ENCODE measurements at regions not wholly inside any gene's neighbourhood (a gene's known extent, or its start where the extent isn't known, plus 50 kb on each side); places are given as distances from the start of the nearest gene placed in this dataset.

DNA sequence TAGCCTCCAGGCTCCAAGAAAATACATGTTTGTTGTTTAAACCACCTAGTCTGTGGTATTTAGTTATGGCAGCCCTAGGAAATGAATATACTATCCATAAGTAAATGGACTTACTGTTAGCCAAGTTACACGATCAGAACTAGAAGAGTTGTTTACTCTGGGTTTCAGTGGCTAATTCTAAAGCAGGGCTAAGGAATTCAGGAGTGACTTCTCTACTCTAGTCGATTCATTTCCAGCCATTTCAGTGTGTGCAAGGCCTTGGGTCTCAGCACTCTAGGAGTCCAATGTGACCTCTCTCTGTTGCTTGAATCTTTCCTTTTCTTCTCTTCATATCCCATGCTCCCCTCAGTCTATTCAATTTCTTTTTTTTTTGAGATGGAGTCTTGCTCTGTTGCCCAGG lies 66.7 kb downstream of the BHLHE40 start:
- H3K36me3 ChIP-seq (ENCODE audit: insufficient read depth), result no peaks in the 10 kb centered on the region
- no peaks in the 10 kb centered on the region for H3K4me1 ChIP-seq (ENCODE audit: insufficient read depth)
- no peak for DNase-seq (ENCODE audit: low spot score)
- no peaks in the 10 kb centered on the region for H3F3A ChIP-seq (replicated peaks; ENCODE audit: low read depth)
- H3K36me3 Mint-ChIP-seq (ENCODE audit: low read depth), result no peaks in the 10 kb centered on the region
- H3K79me2 ChIP-seq (replicated peaks; ENCODE audit: insufficient read depth), result no peaks in the 10 kb centered on the region
- no peaks in the 10 kb centered on the region for H3K27me3 ChIP-seq (ENCODE audit: insufficient read depth)
- no peaks in the 10 kb centered on the region for H3K9me3 Mint-ChIP-seq
- H3K4me3 ChIP-seq, result no peak overlapping the region
- no peak overlapping the region for H3K4me2 ChIP-seq
- H3K9me2 ChIP-seq (ENCODE audit: insufficient read depth), result no peaks in the 10 kb centered on the region
- no peaks in the 10 kb centered on the region for H3K4me1 Mint-ChIP-seq
- no peaks in the 10 kb centered on the region for H3K27me3 Mint-ChIP-seq (ENCODE audit: insufficient read depth, low read depth, poor library complexity)
- no peak overlapping the region for H3K27ac ChIP-seq (ENCODE audit: low read depth)
- TF ChIP-seq NANOG (IDR thresholded peaks at IDR 0.05; ENCODE audit: borderline replicate concordance) (no peak), ZNF331 (CRISPR knock-in tag; IDR thresholded peaks at IDR 0.05; ENCODE audit: low read depth) (no peak), EZH2phosphoT487 (IDR thresholded peaks at IDR 0.05; ENCODE audit: unreplicated experiment) (no peak), STAT1 (IDR thresholded peaks at IDR 0.05; ENCODE audit: unreplicated experiment) (no peak), JUNB (IDR thresholded peaks at IDR 0.05; ENCODE audit: unreplicated experiment) (no peak), POLR2AphosphoS5 (IDR thresholded peaks at IDR 0.05; ENCODE audit: low read depth) (no peak), ZNF114 (CRISPR knock-in tag; IDR thresholded peaks at IDR 0.05) (no peak), CREB1 (CRISPR knock-in tag; IDR thresholded peaks at IDR 0.05; ENCODE audit: low read depth) (no peak), EZH2 (IDR thresholded peaks at IDR 0.05; ENCODE audit: low read depth, unreplicated experiment) (no peak)
- TF ChIP-seq, protein P1, sequence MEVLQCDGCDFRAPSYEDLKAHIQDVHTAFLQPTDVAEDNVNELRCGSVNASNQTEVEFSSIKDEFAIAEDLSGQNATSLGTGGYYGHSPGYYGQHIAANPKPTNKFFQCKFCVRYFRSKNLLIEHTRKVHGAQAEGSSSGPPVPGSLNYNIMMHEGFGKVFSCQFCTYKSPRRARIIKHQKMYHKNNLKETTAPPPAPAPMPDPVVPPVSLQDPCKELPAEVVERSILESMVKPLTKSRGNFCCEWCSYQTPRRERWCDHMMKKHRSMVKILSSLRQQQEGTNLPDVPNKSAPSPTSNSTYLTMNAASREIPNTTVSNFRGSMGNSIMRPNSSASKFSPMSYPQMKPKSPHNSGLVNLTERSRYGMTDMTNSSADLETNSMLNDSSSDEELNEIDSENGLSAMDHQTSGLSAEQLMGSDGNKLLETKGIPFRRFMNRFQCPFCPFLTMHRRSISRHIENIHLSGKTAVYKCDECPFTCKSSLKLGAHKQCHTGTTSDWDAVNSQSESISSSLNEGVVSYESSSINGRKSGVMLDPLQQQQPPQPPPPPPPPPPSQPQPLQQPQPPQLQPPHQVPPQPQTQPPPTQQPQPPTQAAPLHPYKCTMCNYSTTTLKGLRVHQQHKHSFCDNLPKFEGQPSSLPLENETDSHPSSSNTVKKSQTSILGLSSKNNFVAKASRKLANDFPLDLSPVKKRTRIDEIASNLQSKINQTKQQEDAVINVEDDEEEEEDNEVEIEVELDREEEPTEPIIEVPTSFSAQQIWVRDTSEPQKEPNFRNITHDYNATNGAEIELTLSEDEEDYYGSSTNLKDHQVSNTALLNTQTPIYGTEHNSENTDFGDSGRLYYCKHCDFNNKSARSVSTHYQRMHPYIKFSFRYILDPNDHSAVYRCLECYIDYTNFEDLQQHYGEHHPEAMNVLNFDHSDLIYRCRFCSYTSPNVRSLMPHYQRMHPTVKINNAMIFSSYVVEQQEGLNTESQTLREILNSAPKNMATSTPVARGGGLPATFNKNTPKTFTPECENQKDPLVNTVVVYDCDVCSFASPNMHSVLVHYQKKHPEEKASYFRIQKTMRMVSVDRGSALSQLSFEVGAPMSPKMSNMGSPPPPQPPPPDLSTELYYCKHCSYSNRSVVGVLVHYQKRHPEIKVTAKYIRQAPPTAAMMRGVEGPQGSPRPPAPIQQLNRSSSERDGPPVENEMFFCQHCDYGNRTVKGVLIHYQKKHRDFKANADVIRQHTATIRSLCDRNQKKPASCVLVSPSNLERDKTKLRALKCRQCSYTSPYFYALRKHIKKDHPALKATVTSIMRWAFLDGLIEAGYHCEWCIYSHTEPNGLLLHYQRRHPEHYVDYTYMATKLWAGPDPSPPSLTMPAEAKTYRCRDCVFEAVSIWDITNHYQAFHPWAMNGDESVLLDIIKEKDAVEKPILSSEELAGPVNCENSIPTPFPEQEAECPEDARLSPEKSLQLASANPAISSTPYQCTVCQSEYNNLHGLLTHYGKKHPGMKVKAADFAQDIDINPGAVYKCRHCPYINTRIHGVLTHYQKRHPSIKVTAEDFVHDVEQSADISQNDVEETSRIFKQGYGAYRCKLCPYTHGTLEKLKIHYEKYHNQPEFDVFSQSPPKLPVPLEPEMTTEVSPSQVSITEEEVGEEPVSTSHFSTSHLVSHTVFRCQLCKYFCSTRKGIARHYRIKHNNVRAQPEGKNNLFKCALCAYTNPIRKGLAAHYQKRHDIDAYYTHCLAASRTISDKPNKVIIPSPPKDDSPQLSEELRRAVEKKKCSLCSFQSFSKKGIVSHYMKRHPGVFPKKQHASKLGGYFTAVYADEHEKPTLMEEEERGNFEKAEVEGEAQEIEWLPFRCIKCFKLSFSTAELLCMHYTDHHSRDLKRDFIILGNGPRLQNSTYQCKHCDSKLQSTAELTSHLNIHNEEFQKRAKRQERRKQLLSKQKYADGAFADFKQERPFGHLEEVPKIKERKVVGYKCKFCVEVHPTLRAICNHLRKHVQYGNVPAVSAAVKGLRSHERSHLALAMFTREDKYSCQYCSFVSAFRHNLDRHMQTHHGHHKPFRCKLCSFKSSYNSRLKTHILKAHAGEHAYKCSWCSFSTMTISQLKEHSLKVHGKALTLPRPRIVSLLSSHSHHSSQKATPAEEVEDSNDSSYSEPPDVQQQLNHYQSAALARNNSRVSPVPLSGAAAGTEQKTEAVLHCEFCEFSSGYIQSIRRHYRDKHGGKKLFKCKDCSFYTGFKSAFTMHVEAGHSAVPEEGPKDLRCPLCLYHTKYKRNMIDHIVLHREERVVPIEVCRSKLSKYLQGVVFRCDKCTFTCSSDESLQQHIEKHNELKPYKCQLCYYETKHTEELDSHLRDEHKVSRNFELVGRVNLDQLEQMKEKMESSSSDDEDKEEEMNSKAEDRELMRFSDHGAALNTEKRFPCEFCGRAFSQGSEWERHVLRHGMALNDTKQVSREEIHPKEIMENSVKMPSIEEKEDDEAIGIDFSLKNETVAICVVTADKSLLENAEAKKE (CRISPR knock-in tag; IDR thresholded peaks at IDR 0.05), result no peak
- TF ChIP-seq, protein P2, sequence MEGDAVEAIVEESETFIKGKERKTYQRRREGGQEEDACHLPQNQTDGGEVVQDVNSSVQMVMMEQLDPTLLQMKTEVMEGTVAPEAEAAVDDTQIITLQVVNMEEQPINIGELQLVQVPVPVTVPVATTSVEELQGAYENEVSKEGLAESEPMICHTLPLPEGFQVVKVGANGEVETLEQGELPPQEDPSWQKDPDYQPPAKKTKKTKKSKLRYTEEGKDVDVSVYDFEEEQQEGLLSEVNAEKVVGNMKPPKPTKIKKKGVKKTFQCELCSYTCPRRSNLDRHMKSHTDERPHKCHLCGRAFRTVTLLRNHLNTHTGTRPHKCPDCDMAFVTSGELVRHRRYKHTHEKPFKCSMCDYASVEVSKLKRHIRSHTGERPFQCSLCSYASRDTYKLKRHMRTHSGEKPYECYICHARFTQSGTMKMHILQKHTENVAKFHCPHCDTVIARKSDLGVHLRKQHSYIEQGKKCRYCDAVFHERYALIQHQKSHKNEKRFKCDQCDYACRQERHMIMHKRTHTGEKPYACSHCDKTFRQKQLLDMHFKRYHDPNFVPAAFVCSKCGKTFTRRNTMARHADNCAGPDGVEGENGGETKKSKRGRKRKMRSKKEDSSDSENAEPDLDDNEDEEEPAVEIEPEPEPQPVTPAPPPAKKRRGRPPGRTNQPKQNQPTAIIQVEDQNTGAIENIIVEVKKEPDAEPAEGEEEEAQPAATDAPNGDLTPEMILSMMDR (conservative IDR thresholded peaks at IDR 0.05; ENCODE audit: low read depth in 2 of 2), result no peak
- TF ChIP-seq, protein P3, sequence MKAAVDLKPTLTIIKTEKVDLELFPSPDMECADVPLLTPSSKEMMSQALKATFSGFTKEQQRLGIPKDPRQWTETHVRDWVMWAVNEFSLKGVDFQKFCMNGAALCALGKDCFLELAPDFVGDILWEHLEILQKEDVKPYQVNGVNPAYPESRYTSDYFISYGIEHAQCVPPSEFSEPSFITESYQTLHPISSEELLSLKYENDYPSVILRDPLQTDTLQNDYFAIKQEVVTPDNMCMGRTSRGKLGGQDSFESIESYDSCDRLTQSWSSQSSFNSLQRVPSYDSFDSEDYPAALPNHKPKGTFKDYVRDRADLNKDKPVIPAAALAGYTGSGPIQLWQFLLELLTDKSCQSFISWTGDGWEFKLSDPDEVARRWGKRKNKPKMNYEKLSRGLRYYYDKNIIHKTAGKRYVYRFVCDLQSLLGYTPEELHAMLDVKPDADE (IDR thresholded peaks at IDR 0.05), result no peak
- TF ChIP-seq, protein P4, sequence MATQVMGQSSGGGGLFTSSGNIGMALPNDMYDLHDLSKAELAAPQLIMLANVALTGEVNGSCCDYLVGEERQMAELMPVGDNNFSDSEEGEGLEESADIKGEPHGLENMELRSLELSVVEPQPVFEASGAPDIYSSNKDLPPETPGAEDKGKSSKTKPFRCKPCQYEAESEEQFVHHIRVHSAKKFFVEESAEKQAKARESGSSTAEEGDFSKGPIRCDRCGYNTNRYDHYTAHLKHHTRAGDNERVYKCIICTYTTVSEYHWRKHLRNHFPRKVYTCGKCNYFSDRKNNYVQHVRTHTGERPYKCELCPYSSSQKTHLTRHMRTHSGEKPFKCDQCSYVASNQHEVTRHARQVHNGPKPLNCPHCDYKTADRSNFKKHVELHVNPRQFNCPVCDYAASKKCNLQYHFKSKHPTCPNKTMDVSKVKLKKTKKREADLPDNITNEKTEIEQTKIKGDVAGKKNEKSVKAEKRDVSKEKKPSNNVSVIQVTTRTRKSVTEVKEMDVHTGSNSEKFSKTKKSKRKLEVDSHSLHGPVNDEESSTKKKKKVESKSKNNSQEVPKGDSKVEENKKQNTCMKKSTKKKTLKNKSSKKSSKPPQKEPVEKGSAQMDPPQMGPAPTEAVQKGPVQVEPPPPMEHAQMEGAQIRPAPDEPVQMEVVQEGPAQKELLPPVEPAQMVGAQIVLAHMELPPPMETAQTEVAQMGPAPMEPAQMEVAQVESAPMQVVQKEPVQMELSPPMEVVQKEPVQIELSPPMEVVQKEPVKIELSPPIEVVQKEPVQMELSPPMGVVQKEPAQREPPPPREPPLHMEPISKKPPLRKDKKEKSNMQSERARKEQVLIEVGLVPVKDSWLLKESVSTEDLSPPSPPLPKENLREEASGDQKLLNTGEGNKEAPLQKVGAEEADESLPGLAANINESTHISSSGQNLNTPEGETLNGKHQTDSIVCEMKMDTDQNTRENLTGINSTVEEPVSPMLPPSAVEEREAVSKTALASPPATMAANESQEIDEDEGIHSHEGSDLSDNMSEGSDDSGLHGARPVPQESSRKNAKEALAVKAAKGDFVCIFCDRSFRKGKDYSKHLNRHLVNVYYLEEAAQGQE (IDR thresholded peaks at IDR 0.05; ENCODE audit: unreplicated experiment), result no peak
- no peak overlapping the region for H3K4me3 Mint-ChIP-seq
- no peak overlapping the region for H2AFZ ChIP-seq
- no peak for ATAC-seq
- no peak overlapping the region for H3K27ac Mint-ChIP-seq
- no peaks in the 10 kb centered on the region for H4K20me1 ChIP-seq (replicated peaks; ENCODE audit: insufficient read depth)
